Testis (tissue), 2 donors: ENCODE measurements at regions not wholly inside any gene's neighbourhood (a gene's known extent, or its start where the extent isn't known, plus 50 kb on each side); places are given as distances from the start of the nearest gene placed in this dataset.

Source experiments
- POLR2A ChIP-seq: fragments of 450-650 bp; IDR thresholded peaks from one replicate; pipeline ENCODE4 v1.6.1; 2017; ENCODE audit warnings: antibody characterized with exemption, mild to moderate bottlenecking, moderate library complexity
- TF ChIP-seq, protein P1 (sequence below), 3 experiments: fragments of 450-650 bp in 2 of 3; fragments of 200-600 bp in 1 of 3; sonication (generic) in 1 of 3; IDR thresholded peaks; one replicate each; pipeline ENCODE4 v1.5.1; 2016 to 2019; ENCODE audit warnings: antibody characterized with exemption in 3 of 3, mild to moderate bottlenecking in 2 of 3, moderate library complexity in 1 of 3

DNA sequence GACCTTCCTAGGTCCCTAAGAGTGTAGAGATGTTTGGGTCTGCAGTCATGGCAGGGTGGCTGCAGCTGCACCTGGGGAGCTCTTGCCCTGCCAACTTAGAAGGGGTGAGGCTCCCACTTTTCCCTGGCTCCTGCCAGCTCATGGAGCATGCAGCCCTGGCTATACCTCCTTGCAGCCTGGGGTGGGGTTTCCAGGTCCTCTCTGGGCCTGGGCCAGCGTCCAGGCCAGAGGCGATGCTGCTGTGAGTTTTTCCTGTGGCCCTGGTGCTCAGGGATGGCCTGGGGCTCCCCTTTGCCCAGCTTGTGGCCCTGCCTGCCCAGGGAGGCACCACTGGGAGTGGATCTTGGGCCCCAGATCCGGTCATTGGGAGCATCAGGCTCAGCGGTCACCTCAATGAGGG, 109.8 kb upstream of the FAM180A start:
- TF ChIP-seq, protein P1, sequence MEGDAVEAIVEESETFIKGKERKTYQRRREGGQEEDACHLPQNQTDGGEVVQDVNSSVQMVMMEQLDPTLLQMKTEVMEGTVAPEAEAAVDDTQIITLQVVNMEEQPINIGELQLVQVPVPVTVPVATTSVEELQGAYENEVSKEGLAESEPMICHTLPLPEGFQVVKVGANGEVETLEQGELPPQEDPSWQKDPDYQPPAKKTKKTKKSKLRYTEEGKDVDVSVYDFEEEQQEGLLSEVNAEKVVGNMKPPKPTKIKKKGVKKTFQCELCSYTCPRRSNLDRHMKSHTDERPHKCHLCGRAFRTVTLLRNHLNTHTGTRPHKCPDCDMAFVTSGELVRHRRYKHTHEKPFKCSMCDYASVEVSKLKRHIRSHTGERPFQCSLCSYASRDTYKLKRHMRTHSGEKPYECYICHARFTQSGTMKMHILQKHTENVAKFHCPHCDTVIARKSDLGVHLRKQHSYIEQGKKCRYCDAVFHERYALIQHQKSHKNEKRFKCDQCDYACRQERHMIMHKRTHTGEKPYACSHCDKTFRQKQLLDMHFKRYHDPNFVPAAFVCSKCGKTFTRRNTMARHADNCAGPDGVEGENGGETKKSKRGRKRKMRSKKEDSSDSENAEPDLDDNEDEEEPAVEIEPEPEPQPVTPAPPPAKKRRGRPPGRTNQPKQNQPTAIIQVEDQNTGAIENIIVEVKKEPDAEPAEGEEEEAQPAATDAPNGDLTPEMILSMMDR (IDR thresholded peaks at IDR 0.05) = no peak
- no peak for TF ChIP-seq POLR2A
